ENCODE measurements at regions not wholly inside any gene's neighbourhood (a gene's known extent, or its start where the extent isn't known, plus 50 kb on each side); places are given as distances from the start of the nearest gene placed in this dataset.

- no peak for TF ChIP-seq CTCF (IDR thresholded peaks at IDR 0.05)
- no peak for TF ChIP-seq ZFX (IDR thresholded peaks at IDR 0.05; ENCODE audit: borderline replicate concordance)
Observed at GRCh38 chr5:30279237-30279636, 914.2 kb upstream of the CDH6 start.
